Calu3 (cell line): ENCODE measurements at regions not wholly inside any gene's neighbourhood (a gene's known extent, or its start where the extent isn't known, plus 50 kb on each side); places are given as distances from the start of the nearest gene placed in this dataset.

Experiments
- BruUV-seq: library from RNA; stranded (reverse); fragments of 400-500 nt; replicated peaks from 2 replicates; lab custom pipeline; 2021; lab: Mats Ljungman, UMichigan
- CTCF ChIA-PET: fragments of 300-600 bp; sonication (Branson Sonifier 250); formaldehyde crosslinking; loops from one replicate; lab custom pipeline; 2022; ENCODE audit warnings: antibody characterized with exemption; lab: Charles Lee
- DNase-seq: peaks from one replicate; pipeline ENCODE4 v3.0.0; 2022
- H3K27ac Mint-ChIP-seq: one replicate; pipeline ENCODE4 v1.8.0; 2022; ENCODE audit warnings: mixed read lengths; ENCODE audit not compliant: unreplicated experiment
- H3K27me3 Mint-ChIP-seq: one replicate; pipeline ENCODE4 v1.8.0; 2022; ENCODE audit warnings: mixed read lengths; ENCODE audit not compliant: unreplicated experiment
- H3K36me3 Mint-ChIP-seq: one replicate; pipeline ENCODE4 v1.8.0; 2022; ENCODE audit warnings: mild to moderate bottlenecking, moderate library complexity, mixed read lengths; ENCODE audit not compliant: insufficient read depth, unreplicated experiment
- H3K4me1 Mint-ChIP-seq: one replicate; pipeline ENCODE4 v1.8.0; 2022; ENCODE audit warnings: mild to moderate bottlenecking, low read depth, mixed read lengths; ENCODE audit not compliant: unreplicated experiment
- H3K4me3 Mint-ChIP-seq: one replicate; pipeline ENCODE4 v1.8.0; 2022; ENCODE audit warnings: mild to moderate bottlenecking, low read depth, moderate library complexity, mixed read lengths; ENCODE audit not compliant: unreplicated experiment
- H3K9me3 Mint-ChIP-seq: one replicate; pipeline ENCODE4 v1.8.0; 2022; ENCODE audit warnings: low read depth, mixed read lengths; ENCODE audit not compliant: unreplicated experiment
- intact Hi-C: fragments of 100-400 bp; cut with micrococcal nuclease; formaldehyde crosslinking; loops from one replicate; pipeline ENCODE4 v1.10.0; 2022; ENCODE audit not compliant: unreplicated experiment
- TF ChIP-seq, protein P1 (sequence below): fragments of 200-600 bp; IDR thresholded peaks from one replicate; pipeline ENCODE4 v1.8.0; 2022; ENCODE audit warnings: antibody characterized with exemption; ENCODE audit not compliant: unreplicated experiment

DNA sequence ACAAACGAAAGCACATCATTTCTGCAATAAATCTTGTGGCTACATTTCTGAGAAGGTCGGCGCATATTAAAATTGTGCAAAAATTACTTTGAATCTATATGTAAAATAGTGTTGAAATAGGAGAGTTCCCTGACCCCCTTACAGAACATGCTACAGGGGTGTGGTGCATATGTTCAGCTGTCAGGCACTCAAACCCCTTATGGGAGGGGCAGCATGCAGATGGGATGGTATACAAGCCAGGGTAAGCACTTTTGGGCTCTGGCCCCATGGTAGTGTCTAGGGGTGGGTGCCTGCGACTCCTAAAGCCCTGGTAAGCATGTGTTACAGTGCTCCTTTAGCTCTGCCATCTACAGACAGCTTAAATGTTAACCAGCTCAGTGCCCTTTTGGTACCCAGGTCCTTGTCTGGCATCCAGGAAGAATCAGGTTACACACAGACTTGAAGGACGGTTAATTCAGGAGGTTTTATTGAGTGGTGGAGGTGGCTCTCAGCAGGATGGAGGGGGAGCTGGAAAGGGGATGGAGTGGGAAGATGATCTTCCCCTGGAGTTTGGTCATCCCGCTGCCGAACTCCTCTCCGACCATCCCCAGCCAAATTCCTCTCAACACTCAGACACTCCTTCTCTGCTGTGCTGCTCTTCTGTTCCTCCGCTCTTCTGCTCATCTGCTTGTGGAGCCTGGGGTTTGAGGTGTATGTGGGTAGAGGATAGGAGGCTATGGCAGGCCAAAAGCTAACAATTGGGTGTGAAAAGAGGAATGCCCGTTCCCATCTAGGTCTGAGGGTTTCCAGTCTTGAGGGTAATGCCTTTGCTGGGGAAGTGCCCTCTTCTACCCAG, 84.6 kb upstream of the RASEF start:
- H3K4me1 Mint-ChIP-seq, result peaks cover 26% of the 10 kb centered on the region
- H3K27ac Mint-ChIP-seq, result no peak overlapping the region
- BruUV-seq, result no TSS peak
- DNase-seq, result peak; percentile 18
- no peaks in the 10 kb centered on the region for H3K27me3 Mint-ChIP-seq
- CTCF ChIA-PET, result no interaction called here
- TF ChIP-seq, protein P1, sequence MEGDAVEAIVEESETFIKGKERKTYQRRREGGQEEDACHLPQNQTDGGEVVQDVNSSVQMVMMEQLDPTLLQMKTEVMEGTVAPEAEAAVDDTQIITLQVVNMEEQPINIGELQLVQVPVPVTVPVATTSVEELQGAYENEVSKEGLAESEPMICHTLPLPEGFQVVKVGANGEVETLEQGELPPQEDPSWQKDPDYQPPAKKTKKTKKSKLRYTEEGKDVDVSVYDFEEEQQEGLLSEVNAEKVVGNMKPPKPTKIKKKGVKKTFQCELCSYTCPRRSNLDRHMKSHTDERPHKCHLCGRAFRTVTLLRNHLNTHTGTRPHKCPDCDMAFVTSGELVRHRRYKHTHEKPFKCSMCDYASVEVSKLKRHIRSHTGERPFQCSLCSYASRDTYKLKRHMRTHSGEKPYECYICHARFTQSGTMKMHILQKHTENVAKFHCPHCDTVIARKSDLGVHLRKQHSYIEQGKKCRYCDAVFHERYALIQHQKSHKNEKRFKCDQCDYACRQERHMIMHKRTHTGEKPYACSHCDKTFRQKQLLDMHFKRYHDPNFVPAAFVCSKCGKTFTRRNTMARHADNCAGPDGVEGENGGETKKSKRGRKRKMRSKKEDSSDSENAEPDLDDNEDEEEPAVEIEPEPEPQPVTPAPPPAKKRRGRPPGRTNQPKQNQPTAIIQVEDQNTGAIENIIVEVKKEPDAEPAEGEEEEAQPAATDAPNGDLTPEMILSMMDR, result no peak
- no peak overlapping the region for H3K4me3 Mint-ChIP-seq
- H3K9me3 Mint-ChIP-seq, result peaks cover 2% of the 10 kb centered on the region
- intact Hi-C loops, result no loop called here
- no peaks in the 10 kb centered on the region for H3K36me3 Mint-ChIP-seq

DNA sequence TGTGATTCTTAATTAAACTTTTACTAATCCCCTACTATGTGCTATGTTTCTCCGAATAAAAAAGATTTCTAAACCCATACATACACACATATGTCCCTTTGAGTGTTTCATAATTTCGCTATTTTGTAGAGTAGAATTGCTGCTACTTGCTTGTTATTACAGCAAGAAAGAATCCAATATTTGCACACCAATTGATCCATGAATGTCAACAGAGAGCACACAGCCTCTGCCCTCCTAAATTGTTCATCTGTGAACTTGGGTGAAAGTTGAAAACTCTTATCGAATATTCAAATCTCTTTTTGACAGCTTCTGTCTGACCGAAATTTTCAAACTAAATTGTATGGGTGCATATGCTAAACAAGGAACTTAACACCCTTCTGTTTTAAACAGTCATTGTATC, 83.4 kb upstream of the RASEF start:
- Mint-ChIP-seq H3K27me3 (no peaks in the 10 kb centered on the region), H3K36me3 (no peaks in the 10 kb centered on the region), H3K9me3 (peaks cover 2% of the 10 kb centered on the region), H3K27ac (no peak overlapping the region), H3K4me1 (peaks cover 26% of the 10 kb centered on the region), H3K4me3 (no peak overlapping the region)
- BruUV-seq, result no TSS peak
- CTCF ChIA-PET, result no interaction called here
- TF ChIP-seq, protein P1, result no peak
- DNase-seq, result no peak
- intact Hi-C loops, result no loop called here

DNA sequence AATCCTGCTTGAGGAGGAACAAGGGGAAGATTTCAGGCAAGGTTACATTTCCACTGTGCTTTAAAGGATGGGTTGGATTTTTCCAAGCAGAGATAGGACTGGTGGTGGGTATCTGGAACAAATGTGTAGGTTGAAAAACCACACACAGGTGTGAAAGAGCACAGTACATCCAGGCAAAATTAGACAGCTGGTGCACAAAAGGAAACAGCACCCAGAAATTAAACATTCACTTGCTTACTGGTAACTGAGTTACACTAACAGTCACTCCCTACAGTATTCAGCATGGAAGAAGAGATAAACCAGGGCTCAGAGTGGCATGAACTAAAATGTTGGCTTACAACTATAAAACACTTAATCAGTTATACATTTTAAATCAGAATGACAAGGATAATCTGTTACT, 81.5 kb upstream of the RASEF start:
- Mint-ChIP-seq H3K4me3 (no peak overlapping the region), H3K4me1 (peaks cover 26% of the 10 kb centered on the region), H3K27ac (no peak overlapping the region), H3K36me3 (no peaks in the 10 kb centered on the region), H3K9me3 (peaks cover 2% of the 10 kb centered on the region), H3K27me3 (no peaks in the 10 kb centered on the region)
- BruUV-seq, result no TSS peak
- intact Hi-C loops, result no loop called here
- no peak for DNase-seq
- CTCF ChIA-PET, result no interaction called here
- TF ChIP-seq, protein P1, result no peak

DNA sequence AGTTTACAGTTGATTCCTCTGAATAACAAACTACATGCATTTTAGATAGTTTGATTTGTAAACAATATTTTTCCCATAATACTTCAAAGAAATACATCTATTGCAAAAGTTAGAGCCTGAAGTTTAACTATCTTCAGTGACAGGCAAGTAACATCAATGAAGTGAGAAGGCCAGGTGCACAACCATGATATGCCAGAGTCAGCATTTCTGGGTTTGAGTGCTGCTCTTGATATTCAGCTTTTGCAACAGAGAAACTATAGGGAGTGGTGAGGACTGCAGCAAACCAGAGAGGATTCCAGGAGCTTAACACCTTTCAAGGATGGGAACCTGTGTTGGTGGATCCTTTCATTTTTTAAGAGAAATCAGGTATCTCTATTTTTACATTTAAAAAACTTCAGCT, 79.4 kb upstream of the RASEF start:
- BruUV-seq, result no TSS peak
- CTCF ChIA-PET, result no interaction called here
- intact Hi-C loops, result no loop called here
- H3K9me3 Mint-ChIP-seq, result no peaks in the 10 kb centered on the region
- no peak overlapping the region for H3K4me3 Mint-ChIP-seq
- TF ChIP-seq, protein P1, result no peak
- peaks cover 23% of the 10 kb centered on the region for H3K4me1 Mint-ChIP-seq
- H3K27ac Mint-ChIP-seq, result no peak overlapping the region
- no peaks in the 10 kb centered on the region for H3K36me3 Mint-ChIP-seq
- no peaks in the 10 kb centered on the region for H3K27me3 Mint-ChIP-seq
- DNase-seq, result no peak
